GM12878 (cell line): ENCODE measurements at regions not wholly inside any gene's neighbourhood (a gene's known extent, or its start where the extent isn't known, plus 50 kb on each side); places are given as distances from the start of the nearest gene placed in this dataset.
"Not testable (repeated sequence)": the region's sequence is repeated elsewhere in the genome, so short reads cannot be mapped to it uniquely, and the experiment has no call there.

Source experiments
- CTCF ChIP-seq, 3 experiments: IDR thresholded peaks in 2 of 3; conservative IDR thresholded peaks in 1 of 3; 2 replicates each; pipeline ENCODE4 v1.5.1; 2011; ENCODE audit warnings: low read depth in 3 of 3, low read length in 3 of 3, mild to moderate bottlenecking in 3 of 3, control low read depth in 2 of 3, moderate library complexity in 2 of 3, inconsistent platforms in 1 of 3, mixed read lengths in 1 of 3; ENCODE audit not compliant: control insufficient read depth in 2 of 3, insufficient read depth in 1 of 3; ENCODE audit errors: extremely low read depth in 1 of 3
- LARP7 ChIP-seq: fragments of 450-650 bp; IDR thresholded peaks from 2 replicates; pipeline ENCODE4 v1.6.1; 2017; ENCODE audit warnings: mild to moderate bottlenecking
- POLR2A ChIP-seq: IDR thresholded peaks from 2 replicates; pipeline ENCODE4 v1.6.1; 2011; ENCODE audit warnings: low read depth, mild to moderate bottlenecking, low read length
- POLR2AphosphoS5 ChIP-seq: IDR thresholded peaks from 2 replicates; pipeline ENCODE4 v1.6.1; 2011; ENCODE audit warnings: mild to moderate bottlenecking, low read length, inconsistent platforms
- RAD21 ChIP-seq: IDR thresholded peaks from 2 replicates; pipeline ENCODE4 v1.6.1; 2011; ENCODE audit warnings: mild to moderate bottlenecking, low read depth, low read length, moderate library complexity; ENCODE audit not compliant: insufficient read depth
- SRF ChIP-seq, 2 experiments: IDR thresholded peaks; 2 replicates each; pipeline ENCODE4 v1.6.1; 2011; ENCODE audit warnings: low read depth in 2 of 2, low read length in 2 of 2, mild to moderate bottlenecking in 1 of 2, moderate library complexity in 1 of 2
- USF2 ChIP-seq: IDR thresholded peaks from 2 replicates; pipeline ENCODE4 v1.6.1; 2011; ENCODE audit warnings: low read depth, low read length, improper control_type of control experiment, borderline replicate concordance
- ZBTB11 ChIP-seq: fragments of 450-650 bp; formaldehyde crosslinking; IDR thresholded peaks from 2 replicates; pipeline ENCODE4 v1.5.0; 2022; ENCODE audit warnings: mild to moderate bottlenecking, missing genetic modification characterization
- ZNF24 ChIP-seq: fragments of 450-650 bp; IDR thresholded peaks from 2 replicates; pipeline ENCODE4 v1.6.1; 2017; ENCODE audit warnings: antibody characterized with exemption, mild to moderate bottlenecking
- TF ChIP-seq, protein P1 (sequence below): IDR thresholded peaks from 2 replicates; pipeline ENCODE4 v1.6.1; 2011; ENCODE audit warnings: borderline replicate concordance, low read depth, mild to moderate bottlenecking, moderate library complexity, low read length; ENCODE audit not compliant: insufficient read depth, poor library complexity, severe bottlenecking

DNA sequence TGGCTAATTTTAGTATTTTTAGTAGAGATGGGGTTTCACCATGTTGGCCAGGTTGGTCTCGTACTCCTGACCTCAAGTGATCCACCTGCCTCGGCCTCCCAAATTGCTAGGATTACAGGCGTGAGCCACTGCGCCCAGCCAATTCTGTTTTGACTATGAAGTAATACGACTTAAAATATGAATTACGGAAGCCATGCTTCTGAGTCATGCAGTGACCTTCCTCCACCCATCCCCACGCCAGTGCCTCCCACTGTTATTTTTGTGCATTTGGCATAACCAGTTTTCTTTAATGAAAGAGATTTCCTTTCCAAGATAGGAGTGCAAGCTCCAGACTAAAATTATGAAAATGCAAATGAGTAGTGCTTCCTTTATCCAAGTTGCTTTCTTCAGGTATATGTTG is 101.0 kb upstream of the DAB2 start:
- TF ChIP-seq LARP7; RAD21; POLR2AphosphoS5; CTCF (IDR thresholded peaks at IDR 0.05 in 2 of 3, conservative IDR thresholded peaks at IDR 0.05 in 1 of 3; ENCODE audit: control insufficient read depth in 2 of 3, extremely low read depth in 1 of 3, insufficient read depth in 1 of 3, low read depth in 3 of 3, low read length in 3 of 3); SRF (IDR thresholded peaks at IDR 0.05; ENCODE audit: low read depth in 2 of 2, low read length in 2 of 2); POLR2A; USF2; ZBTB11 (CRISPR knock-in tag); ZNF24: not testable (repeated sequence)
- TF ChIP-seq, protein P1, sequence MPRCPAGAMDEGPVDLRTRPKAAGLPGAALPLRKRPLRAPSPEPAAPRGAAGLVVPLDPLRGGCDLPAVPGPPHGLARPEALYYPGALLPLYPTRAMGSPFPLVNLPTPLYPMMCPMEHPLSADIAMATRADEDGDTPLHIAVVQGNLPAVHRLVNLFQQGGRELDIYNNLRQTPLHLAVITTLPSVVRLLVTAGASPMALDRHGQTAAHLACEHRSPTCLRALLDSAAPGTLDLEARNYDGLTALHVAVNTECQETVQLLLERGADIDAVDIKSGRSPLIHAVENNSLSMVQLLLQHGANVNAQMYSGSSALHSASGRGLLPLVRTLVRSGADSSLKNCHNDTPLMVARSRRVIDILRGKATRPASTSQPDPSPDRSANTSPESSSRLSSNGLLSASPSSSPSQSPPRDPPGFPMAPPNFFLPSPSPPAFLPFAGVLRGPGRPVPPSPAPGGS: not testable (repeated sequence)
